ENCODE measurements at regions not wholly inside any gene's neighbourhood (a gene's known extent, or its start where the extent isn't known, plus 50 kb on each side); places are given as distances from the start of the nearest gene placed in this dataset.

DNA sequence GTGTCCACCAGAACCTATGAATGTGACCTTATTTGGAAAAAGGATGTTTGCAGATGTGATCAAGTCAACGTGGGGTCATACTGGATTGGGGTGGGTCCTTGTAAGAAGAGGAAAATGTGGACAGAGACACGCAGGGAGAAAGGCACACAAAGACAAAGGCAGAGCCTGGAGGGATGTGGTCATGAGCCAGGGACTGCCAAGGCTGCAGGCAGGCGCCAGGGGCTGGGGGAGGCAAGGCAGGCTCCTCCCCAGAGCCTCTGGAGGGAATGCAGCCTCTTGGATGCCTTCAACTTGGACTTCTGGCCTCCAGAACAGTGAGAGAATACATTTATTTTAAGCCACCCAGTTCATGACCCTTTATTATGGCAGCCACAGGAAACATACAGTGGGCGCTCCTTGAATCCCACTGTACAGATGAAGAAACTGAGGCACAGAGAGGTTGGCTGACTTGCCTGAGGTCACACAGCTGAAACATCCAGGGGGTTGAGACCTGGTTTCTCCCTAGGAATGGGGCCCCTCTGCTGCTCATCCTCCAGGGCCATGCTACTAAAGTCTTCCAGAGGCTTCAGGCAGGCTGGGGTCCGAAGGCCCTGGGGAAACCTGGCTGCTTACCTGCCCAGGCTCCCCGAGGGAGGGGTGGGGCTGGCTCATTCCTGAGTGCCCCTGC lies 99.7 kb downstream of the RFLNA start (continued):
- TF ChIP-seq BHLHE40 (IDR thresholded peaks at IDR 0.05; ENCODE audit: borderline replicate concordance in 1 of 2, low read depth in 2 of 2, low read length in 1 of 2) (no peak), EP300 (IDR thresholded peaks at IDR 0.05; ENCODE audit: borderline replicate concordance in 1 of 2, control insufficient read depth in 1 of 2, low read depth in 2 of 2, low read length in 2 of 2) (no peak), TCF3 (IDR thresholded peaks at IDR 0.05; ENCODE audit: borderline replicate concordance, insufficient read depth, low read depth, low read length) (no peak), GABPA (IDR thresholded peaks at IDR 0.05; ENCODE audit: low read depth) (no peak), BRCA1 (IDR thresholded peaks at IDR 0.05; ENCODE audit: low read depth, low read length) (no peak), NBN (IDR thresholded peaks at IDR 0.05) (no peak), MXI1 (IDR thresholded peaks at IDR 0.05; ENCODE audit: low read depth, low read length) (no peak)
- TF ChIP-seq, protein P1, sequence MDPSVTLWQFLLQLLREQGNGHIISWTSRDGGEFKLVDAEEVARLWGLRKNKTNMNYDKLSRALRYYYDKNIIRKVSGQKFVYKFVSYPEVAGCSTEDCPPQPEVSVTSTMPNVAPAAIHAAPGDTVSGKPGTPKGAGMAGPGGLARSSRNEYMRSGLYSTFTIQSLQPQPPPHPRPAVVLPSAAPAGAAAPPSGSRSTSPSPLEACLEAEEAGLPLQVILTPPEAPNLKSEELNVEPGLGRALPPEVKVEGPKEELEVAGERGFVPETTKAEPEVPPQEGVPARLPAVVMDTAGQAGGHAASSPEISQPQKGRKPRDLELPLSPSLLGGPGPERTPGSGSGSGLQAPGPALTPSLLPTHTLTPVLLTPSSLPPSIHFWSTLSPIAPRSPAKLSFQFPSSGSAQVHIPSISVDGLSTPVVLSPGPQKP (IDR thresholded peaks at IDR 0.05; ENCODE audit: low read depth, low read length) = no peak

DNA sequence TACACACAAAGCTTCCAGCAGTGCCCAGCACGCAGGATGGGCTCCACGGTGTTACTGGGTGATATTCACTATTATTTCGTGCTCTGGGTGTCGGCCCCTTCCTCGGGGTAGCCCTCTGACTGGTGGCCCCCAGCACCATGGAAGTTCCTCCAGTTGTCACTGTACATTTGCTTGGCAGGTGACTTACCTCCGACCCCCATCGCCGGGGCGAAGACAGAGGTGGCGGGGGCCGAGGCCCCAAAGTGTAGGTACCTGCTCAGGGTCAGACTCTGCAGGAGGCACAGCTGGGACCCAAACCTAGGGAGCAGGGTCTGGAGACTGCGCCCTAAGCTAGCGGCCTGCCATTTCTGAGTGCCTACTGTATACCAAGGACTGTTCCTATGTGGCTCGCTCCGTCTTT lies 98.9 kb downstream of the RFLNA start:
- no peak for DNase-seq (ENCODE audit: low read depth, low spot score)
- peaks cover 40% of the 10 kb centered on the region for H3K4me1 ChIP-seq (ENCODE audit: control insufficient read depth, insufficient read depth, low read length)
- ChIA-PET RAD21 (ENCODE audit: unreplicated experiment) (no interaction called here), POLR2A (interaction anchor here (1.2 kb wide), 1 partner anchor 21 kb away, joined by 3 read pairs; no protein-coding TSS in a partner anchor), CTCF (no interaction called here), SMC1A (ENCODE audit: uncharacterized antibody, unreplicated experiment) (interaction anchor here (1.1 kb wide), 1 partner anchor 56 kb away, joined by 4 read pairs; no protein-coding TSS in a partner anchor)
- no peaks in the 10 kb centered on the region for H3K9me3 ChIP-seq (replicated peaks; ENCODE audit: control insufficient read depth, insufficient read depth, low read length)
- intact Hi-C loops (cut with micrococcal nuclease; ENCODE audit: unreplicated experiment) = loop anchor here (5.0 to 10.0 kb wide), 3 partner anchors 58 to 373 kb away; no protein-coding TSS in a partner anchor
- no peak overlapping the region for H3K4me3 ChIP-seq
- no peak overlapping the region for H3K4me2 ChIP-seq (ENCODE audit: control insufficient read depth, insufficient read depth)
- no peak overlapping the region for H2AFZ ChIP-seq (ENCODE audit: control insufficient read depth, low read depth, low read length)
- FAIRE-seq = no peak
- in situ Hi-C loops (cut with MboI) = no loop called here
- H3K36me3 ChIP-seq (ENCODE audit: control insufficient read depth in 2 of 2, insufficient read depth in 2 of 2, low read length in 1 of 2) = peaks cover 3 to 40% of the 10 kb centered on the region in 2 experiments; a peak in 3 of 4 replicates
- no TSS peak for BruUV-seq (replicated peaks)
- H3K9ac ChIP-seq (ENCODE audit: control insufficient read depth, insufficient read depth, low read length) = no peak overlapping the region
- no peaks in the 10 kb centered on the region; the same call in 1 of the 2 replicates for H3K79me2 ChIP-seq (ENCODE audit: control insufficient read depth, insufficient read depth, low read length)
- no peaks in the 10 kb centered on the region for H4K20me1 ChIP-seq (ENCODE audit: control insufficient read depth, insufficient read depth)
- H3K27me3 ChIP-seq (replicated peaks in 1 of 2; ENCODE audit: control insufficient read depth in 2 of 2, insufficient read depth in 2 of 2, low read length in 1 of 2) = no peaks in the 10 kb centered on the region
- no peak for ATAC-seq
- 97% methylated on average over 15 of the region's 15 CpGs for WGBS (ENCODE audit: insufficient coverage, insufficient replicate concordance, low lambda C conversion rate, missing lambda C conversion rate)
- no peak overlapping the region for H3K27ac ChIP-seq (ENCODE audit: control insufficient read depth, insufficient read depth)
- TF ChIP-seq RFX5 (IDR thresholded peaks at IDR 0.05; ENCODE audit: low read depth, low read length) = no peak
- TF ChIP-seq MEF2B (IDR thresholded peaks at IDR 0.05; ENCODE audit: partially characterized antibody, poor library complexity, severe bottlenecking) = no peak
- TF ChIP-seq SMARCA5 (IDR thresholded peaks at IDR 0.05) = no peak
- TF ChIP-seq, protein P2, sequence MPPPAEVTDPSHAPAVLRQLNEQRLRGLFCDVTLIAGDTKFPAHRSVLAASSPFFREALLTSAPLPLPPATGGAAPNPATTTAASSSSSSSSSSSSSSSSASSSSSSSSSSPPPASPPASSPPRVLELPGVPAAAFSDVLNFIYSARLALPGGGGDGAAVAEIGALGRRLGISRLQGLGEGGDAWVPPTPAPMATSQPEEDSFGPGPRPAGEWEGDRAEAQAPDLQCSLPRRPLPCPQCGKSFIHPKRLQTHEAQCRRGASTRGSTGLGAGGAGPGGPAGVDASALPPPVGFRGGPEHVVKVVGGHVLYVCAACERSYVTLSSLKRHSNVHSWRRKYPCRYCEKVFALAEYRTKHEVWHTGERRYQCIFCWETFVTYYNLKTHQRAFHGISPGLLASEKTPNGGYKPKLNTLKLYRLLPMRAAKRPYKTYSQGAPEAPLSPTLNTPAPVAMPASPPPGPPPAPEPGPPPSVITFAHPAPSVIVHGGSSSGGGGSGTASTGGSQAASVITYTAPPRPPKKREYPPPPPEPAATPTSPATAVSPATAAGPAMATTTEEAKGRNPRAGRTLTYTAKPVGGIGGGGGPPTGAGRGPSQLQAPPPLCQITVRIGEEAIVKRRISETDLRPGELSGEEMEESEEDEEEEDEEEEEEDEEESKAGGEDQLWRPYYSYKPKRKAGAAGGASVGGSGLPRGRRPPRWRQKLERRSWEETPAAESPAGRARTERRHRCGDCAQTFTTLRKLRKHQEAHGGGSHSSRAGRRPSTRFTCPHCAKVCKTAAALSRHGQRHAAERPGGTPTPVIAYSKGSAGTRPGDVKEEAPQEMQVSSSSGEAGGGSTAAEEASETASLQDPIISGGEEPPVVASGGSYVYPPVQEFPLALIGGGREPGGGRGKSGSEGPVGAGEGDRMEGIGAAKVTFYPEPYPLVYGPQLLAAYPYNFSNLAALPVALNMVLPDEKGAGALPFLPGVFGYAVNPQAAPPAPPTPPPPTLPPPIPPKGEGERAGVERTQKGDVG (CRISPR knock-in tag; IDR thresholded peaks at IDR 0.05) = no peak
- TF ChIP-seq FOXM1 (IDR thresholded peaks at IDR 0.05; ENCODE audit: low read depth, low read length) = no peak
- no peak for TF ChIP-seq ESRRA (IDR thresholded peaks at IDR 0.05; ENCODE audit: low read length)
- no peak for TF ChIP-seq ZNF274 (IDR thresholded peaks at IDR 0.05; ENCODE audit: insufficient read depth, insufficient read length)
- TF ChIP-seq, protein P3, sequence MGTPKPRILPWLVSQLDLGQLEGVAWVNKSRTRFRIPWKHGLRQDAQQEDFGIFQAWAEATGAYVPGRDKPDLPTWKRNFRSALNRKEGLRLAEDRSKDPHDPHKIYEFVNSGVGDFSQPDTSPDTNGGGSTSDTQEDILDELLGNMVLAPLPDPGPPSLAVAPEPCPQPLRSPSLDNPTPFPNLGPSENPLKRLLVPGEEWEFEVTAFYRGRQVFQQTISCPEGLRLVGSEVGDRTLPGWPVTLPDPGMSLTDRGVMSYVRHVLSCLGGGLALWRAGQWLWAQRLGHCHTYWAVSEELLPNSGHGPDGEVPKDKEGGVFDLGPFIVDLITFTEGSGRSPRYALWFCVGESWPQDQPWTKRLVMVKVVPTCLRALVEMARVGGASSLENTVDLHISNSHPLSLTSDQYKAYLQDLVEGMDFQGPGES (IDR thresholded peaks at IDR 0.05) = no peak
- TF ChIP-seq YBX1 (IDR thresholded peaks at IDR 0.05) = no peak

Measured in GM12878 (cell line).